AG10803 (cell line): ENCODE measurements at regions not wholly inside any gene's neighbourhood (a gene's known extent, or its start where the extent isn't known, plus 50 kb on each side); places are given as distances from the start of the nearest gene placed in this dataset.
A peak's percentile ranks its signal among the peaks of the same experiment; 100 is the strongest.

Source experiments
- DNase-seq: peaks from one replicate; pipeline ENCODE4 v3.0.0; 2010; ENCODE audit warnings: low read depth
- H3K4me3 ChIP-seq: 2 replicates; pipeline ENCODE4 v1.5.1; 2011; ENCODE audit warnings: mild to moderate bottlenecking, low read length, control low read depth
- CTCF ChIP-seq: conservative IDR thresholded peaks from 2 replicates; pipeline ENCODE4 v1.5.1; 2011; ENCODE audit warnings: mild to moderate bottlenecking, low read length, control low read depth, inconsistent platforms

GRCh38 chr6:126534401-126534800 is 194.5 kb downstream of the CENPW start:
- H3K4me3 ChIP-seq, result no peak overlapping the region
- no peak for DNase-seq
- no peak for TF ChIP-seq CTCF

- DNase-seq, result no peak
- H3K4me3 ChIP-seq, result no peak overlapping the region
- TF ChIP-seq CTCF, result no peak
These were observed 195.2 kb downstream of the CENPW start for GRCh38 chr6:126535138-126535537.

- no peak for DNase-seq
- no peak for TF ChIP-seq CTCF
- no peak overlapping the region for H3K4me3 ChIP-seq
These were observed 195.7 kb downstream of the CENPW start for GRCh38 chr6:126535595-126535994.

- DNase-seq, result no peak
- no peak overlapping the region for H3K4me3 ChIP-seq
- TF ChIP-seq CTCF, result no peak
These were observed 197.3 kb downstream of the CENPW start for GRCh38 chr6:126537061-126537816.

GRCh38 chr6:126539022-126539421 is 199.1 kb downstream of the CENPW start:
- DNase-seq, result peak; percentile 40
- no peak for TF ChIP-seq CTCF
- no peak overlapping the region for H3K4me3 ChIP-seq

- no peak overlapping the region for H3K4me3 ChIP-seq
- no peak for TF ChIP-seq CTCF
- DNase-seq, result no peak
These were observed 200.2 kb downstream of the CENPW start for GRCh38 chr6:126540161-126540560.

GRCh38 chr6:126541806-126542491 is 202.0 kb downstream of the CENPW start:
- no peak for TF ChIP-seq CTCF
- no peak for DNase-seq
- H3K4me3 ChIP-seq, result no peak overlapping the region
